Progenitor cell of endocrine pancreas (in vitro differentiated cells): ENCODE measurements at regions not wholly inside any gene's neighbourhood (a gene's known extent, or its start where the extent isn't known, plus 50 kb on each side); places are given as distances from the start of the nearest gene placed in this dataset.

Experiments used
- DNase-seq: peaks from one replicate; pipeline ENCODE4 v3.0.0; 2021; ENCODE audit warnings: low spot score; ENCODE audit not compliant: unreplicated experiment
- H3K27ac Mint-ChIP-seq: 2 replicates; pipeline ENCODE4 v1.8.0; 2021; ENCODE audit warnings: mild to moderate bottlenecking, moderate library complexity, mixed read lengths
- H3K27me3 Mint-ChIP-seq: 2 replicates; pipeline ENCODE4 v1.8.0; 2021; ENCODE audit warnings: mixed read lengths
- H3K36me3 Mint-ChIP-seq: 2 replicates; pipeline ENCODE4 v1.8.0; 2022; ENCODE audit warnings: mixed read lengths; ENCODE audit not compliant: insufficient read depth
- H3K4me1 Mint-ChIP-seq: 2 replicates; pipeline ENCODE4 v1.8.0; 2021; ENCODE audit warnings: low read depth, mixed read lengths
- H3K4me3 Mint-ChIP-seq: 2 replicates; pipeline ENCODE4 v1.8.0; 2021; ENCODE audit warnings: low read depth, mild to moderate bottlenecking, moderate library complexity, mixed read lengths
- H3K9me3 Mint-ChIP-seq: 2 replicates; pipeline ENCODE4 v1.8.0; 2021; ENCODE audit warnings: low read depth, mixed read lengths
- TF ChIP-seq, protein P1 (sequence below): fragments of 200-600 bp; sonication (generic); IDR thresholded peaks from one replicate; pipeline ENCODE4 v1.5.0; 2021; ENCODE audit warnings: antibody characterized with exemption, mild to moderate bottlenecking; ENCODE audit not compliant: unreplicated experiment

- no peak for DNase-seq
- H3K9me3 Mint-ChIP-seq: no peaks in the 10 kb centered on the region
- TF ChIP-seq, protein P1, sequence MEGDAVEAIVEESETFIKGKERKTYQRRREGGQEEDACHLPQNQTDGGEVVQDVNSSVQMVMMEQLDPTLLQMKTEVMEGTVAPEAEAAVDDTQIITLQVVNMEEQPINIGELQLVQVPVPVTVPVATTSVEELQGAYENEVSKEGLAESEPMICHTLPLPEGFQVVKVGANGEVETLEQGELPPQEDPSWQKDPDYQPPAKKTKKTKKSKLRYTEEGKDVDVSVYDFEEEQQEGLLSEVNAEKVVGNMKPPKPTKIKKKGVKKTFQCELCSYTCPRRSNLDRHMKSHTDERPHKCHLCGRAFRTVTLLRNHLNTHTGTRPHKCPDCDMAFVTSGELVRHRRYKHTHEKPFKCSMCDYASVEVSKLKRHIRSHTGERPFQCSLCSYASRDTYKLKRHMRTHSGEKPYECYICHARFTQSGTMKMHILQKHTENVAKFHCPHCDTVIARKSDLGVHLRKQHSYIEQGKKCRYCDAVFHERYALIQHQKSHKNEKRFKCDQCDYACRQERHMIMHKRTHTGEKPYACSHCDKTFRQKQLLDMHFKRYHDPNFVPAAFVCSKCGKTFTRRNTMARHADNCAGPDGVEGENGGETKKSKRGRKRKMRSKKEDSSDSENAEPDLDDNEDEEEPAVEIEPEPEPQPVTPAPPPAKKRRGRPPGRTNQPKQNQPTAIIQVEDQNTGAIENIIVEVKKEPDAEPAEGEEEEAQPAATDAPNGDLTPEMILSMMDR: no peak
- peaks cover 22% of the 10 kb centered on the region for H3K27me3 Mint-ChIP-seq
- no peak overlapping the region for H3K27ac Mint-ChIP-seq
- peaks cover 5% of the 10 kb centered on the region for H3K4me1 Mint-ChIP-seq
- H3K36me3 Mint-ChIP-seq: no peaks in the 10 kb centered on the region
- H3K4me3 Mint-ChIP-seq: no peak overlapping the region
Measured at GRCh38 chr10:33552290-33552689, 217.8 kb upstream of the NRP1 start.

DNA sequence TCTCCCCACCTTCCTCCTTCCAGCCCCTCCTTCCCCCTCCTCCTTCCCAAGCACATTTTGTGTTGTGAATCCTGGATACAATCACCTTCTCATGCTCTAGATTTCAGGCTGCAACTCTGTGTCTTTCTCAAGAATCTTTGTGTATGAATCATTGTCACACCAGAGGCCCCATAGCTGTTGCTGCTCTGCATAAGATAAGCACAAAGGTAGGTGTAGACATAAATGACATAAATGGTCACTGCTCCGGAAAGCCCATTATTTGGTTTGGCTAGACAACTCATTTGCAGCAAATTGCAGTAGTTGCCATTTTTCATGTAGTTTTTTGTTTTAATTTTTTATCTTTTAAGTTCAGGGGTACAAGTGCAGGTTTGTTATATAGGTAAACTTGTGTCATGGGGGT lies 216.3 kb upstream of the NRP1 start:
- no peak overlapping the region for H3K4me3 Mint-ChIP-seq
- H3K27ac Mint-ChIP-seq: no peak overlapping the region
- TF ChIP-seq, protein P1: no peak
- no peaks in the 10 kb centered on the region for H3K36me3 Mint-ChIP-seq
- no peaks in the 10 kb centered on the region for H3K9me3 Mint-ChIP-seq
- no peak for DNase-seq
- peaks cover 15% of the 10 kb centered on the region for H3K27me3 Mint-ChIP-seq
- H3K4me1 Mint-ChIP-seq: no peaks in the 10 kb centered on the region

GRCh38 chr10:33547976-33548375 lies 213.5 kb upstream of the NRP1 start:
- peaks cover 13% of the 10 kb centered on the region for H3K27me3 Mint-ChIP-seq
- H3K27ac Mint-ChIP-seq: no peak overlapping the region
- H3K36me3 Mint-ChIP-seq: no peaks in the 10 kb centered on the region
- peaks cover 8% of the 10 kb centered on the region for H3K9me3 Mint-ChIP-seq
- no peaks in the 10 kb centered on the region for H3K4me1 Mint-ChIP-seq
- H3K4me3 Mint-ChIP-seq: no peak overlapping the region
- TF ChIP-seq, protein P1: no peak
- DNase-seq: no peak

DNA sequence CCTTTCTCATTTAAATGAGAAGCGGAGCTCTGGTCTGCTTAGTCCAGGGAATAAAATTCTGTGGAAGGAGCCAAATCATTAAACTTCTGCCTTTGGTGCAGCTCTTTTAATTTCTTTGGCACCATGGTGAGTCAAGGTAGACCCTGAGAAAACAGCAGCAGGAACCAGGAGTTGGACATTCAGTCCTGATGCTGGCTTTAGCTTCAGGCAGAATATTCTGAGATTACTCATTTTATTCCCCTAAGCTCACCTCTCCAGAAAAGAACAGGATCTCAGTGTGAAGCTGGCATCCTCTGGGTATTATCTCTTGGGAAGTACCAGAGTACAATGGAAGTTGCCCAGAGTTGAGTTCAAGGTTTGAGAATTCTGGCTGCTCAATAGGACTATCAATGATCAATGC lies 211.6 kb upstream of the NRP1 start:
- Mint-ChIP-seq H3K9me3 (peaks cover 9% of the 10 kb centered on the region), H3K4me3 (no peak overlapping the region), H3K27me3 (peaks cover 17% of the 10 kb centered on the region), H3K4me1 (no peaks in the 10 kb centered on the region), H3K27ac (no peak overlapping the region), H3K36me3 (no peaks in the 10 kb centered on the region)
- TF ChIP-seq, protein P1: no peak
- DNase-seq: no peak

DNA sequence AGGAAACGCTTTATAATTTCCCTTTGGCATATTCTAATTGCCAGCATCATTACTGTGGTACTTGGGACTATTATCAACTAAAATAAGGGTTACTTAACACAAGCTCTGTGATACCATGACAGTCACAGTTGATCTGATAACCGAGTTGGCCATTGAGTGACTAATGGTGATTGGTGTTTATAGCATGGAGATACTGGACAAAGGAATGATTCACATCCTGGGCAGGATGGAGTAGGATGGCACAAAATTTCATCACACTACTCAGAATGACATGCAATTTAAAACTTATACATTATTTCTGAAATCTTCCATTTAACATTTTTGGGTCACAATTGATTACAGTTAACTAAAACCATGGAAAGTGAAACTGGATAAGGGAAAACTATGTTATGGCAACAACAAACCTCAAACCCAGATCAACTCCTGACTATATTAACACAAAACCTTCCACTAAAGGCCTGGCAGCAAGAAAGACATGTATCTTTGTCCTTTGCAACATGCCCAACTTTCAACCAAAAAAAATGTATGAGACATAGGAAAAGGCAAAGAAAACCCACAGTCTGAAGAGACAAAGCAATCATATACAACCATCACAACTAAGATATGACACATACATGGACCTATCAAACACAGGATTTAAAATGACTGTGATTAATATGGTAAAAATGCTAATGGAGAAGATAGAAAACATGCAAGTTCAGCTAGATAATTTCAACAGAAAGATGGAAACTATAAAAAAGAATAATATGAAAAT lies 208.5 kb upstream of the NRP1 start:
- Mint-ChIP-seq H3K36me3 (no peaks in the 10 kb centered on the region), H3K4me3 (no peak overlapping the region), H3K9me3 (peaks cover 9% of the 10 kb centered on the region), H3K27me3 (peaks cover 5% of the 10 kb centered on the region), H3K4me1 (no peaks in the 10 kb centered on the region), H3K27ac (no peak overlapping the region)
- no peak for DNase-seq
- TF ChIP-seq, protein P1: no peak
